ENCODE measurements at regions not wholly inside any gene's neighbourhood (a gene's known extent, or its start where the extent isn't known, plus 50 kb on each side); places are given as distances from the start of the nearest gene placed in this dataset.

GRCh38 chr9:19922476-19923118, 133.8 kb upstream of the SLC24A2 start:
- no peak for TF ChIP-seq CTCF (conservative IDR thresholded peaks at IDR 0.05; ENCODE audit: low read length)
- TF ChIP-seq EZH2phosphoT487 (IDR thresholded peaks at IDR 0.05; ENCODE audit: borderline replicate concordance, low read depth, low read length), result no peak

Measured in OCI-LY7 (cell line).